Endothelial cell of umbilical vein (primary cell): ENCODE measurements at regions not wholly inside any gene's neighbourhood (a gene's known extent, or its start where the extent isn't known, plus 50 kb on each side); places are given as distances from the start of the nearest gene placed in this dataset.

Experiments
- BruUV-seq: library from RNA; stranded (reverse); fragments of 400-500 nt; replicated peaks from 2 replicates; lab custom pipeline; 2021; lab: Mats Ljungman, UMichigan
- CTCF ChIA-PET: fragments of 300-600, 350-600 bp; sonication (Branson Sonifier 250); formaldehyde crosslinking; loops from one replicate; lab custom pipeline; 2021; ENCODE audit warnings: antibody characterized with exemption, inconsistent platforms; lab: Charles Lee
- POLR2A ChIA-PET: fragments of 300-600, 350-600 bp; sonication (Branson Sonifier 250); formaldehyde crosslinking; loops from one replicate; lab custom pipeline; 2021; ENCODE audit warnings: antibody characterized with exemption, inconsistent platforms; lab: Charles Lee
- DNase-seq: peaks from one replicate; pipeline ENCODE4 v3.0.0-alpha.2; 2011; ENCODE audit warnings: low read depth, low spot score
- FAIRE-seq: peaks from 2 replicates; lab custom pipeline; 2011; peaks lifted over from hg19 to GRCh38; lab: Jason Lieb, UNC
- H2AFZ ChIP-seq: 2 replicates; pipeline ENCODE4 v1.6.0; 2012; ENCODE audit warnings: low read depth, low read length, control low read depth, inconsistent platforms
- H3K27ac ChIP-seq: 2 replicates; pipeline ENCODE4 v1.5.1; 2011; ENCODE audit warnings: low read depth, mild to moderate bottlenecking, control low read depth, low read length, moderate library complexity; ENCODE audit not compliant: insufficient read depth
- H3K27me3 ChIP-seq, 2 experiments: 2 replicates each; pipeline versions ENCODE4 v1.6.0 to v1.6.1; 2011; ENCODE audit warnings: low read length in 2 of 2, mixed read lengths in 1 of 2; ENCODE audit not compliant: control insufficient read depth in 2 of 2, insufficient read depth in 2 of 2
- H3K36me3 ChIP-seq, 2 experiments: 2 replicates in 1 of 2; 3 replicates in 1 of 2; pipeline ENCODE4 v1.5.1; 2011; ENCODE audit warnings: low read length in 2 of 2, mild to moderate bottlenecking in 1 of 2, moderate library complexity in 1 of 2; ENCODE audit not compliant: control insufficient read depth in 2 of 2, insufficient read depth in 2 of 2; ENCODE audit errors: extremely low read depth in 1 of 2
- H3K4me1 ChIP-seq: 3 replicates; pipeline ENCODE4 v1.5.1; 2011; ENCODE audit warnings: mild to moderate bottlenecking, low read length; ENCODE audit not compliant: control insufficient read depth, insufficient read depth; ENCODE audit errors: extremely low read depth
- H3K4me2 ChIP-seq: 2 replicates; pipeline ENCODE4 v1.6.1; 2011; ENCODE audit warnings: low read length, control low read depth, mixed read lengths; ENCODE audit not compliant: insufficient read depth
- H3K4me3 ChIP-seq, 3 experiments: fragments of 200-600 bp in 1 of 3; sonication (generic), shearing (Covaris generic) in 1 of 3; replicated peaks in 1 of 3; 2 replicates each; pipeline ENCODE4 v1.5.1; 2011 to 2016; ENCODE audit warnings: control low read depth in 3 of 3, low read length in 3 of 3, mild to moderate bottlenecking in 2 of 3, inconsistent platforms in 1 of 3, low read depth in 1 of 3, moderate library complexity in 1 of 3; ENCODE audit not compliant: insufficient read depth in 1 of 3
- H3K79me2 ChIP-seq: 2 replicates; pipeline ENCODE4 v1.6.0; 2012; ENCODE audit warnings: low read length, inconsistent platforms; ENCODE audit not compliant: control insufficient read depth, insufficient read depth
- H3K9ac ChIP-seq: replicated peaks from 2 replicates; pipeline ENCODE3; 2011; ENCODE audit warnings: low read length, control low read depth; ENCODE audit not compliant: insufficient read depth; ENCODE audit errors: extremely low read depth
- H3K9me1 ChIP-seq: replicated peaks from 3 replicates; pipeline ENCODE4 v1.6.0; 2011; ENCODE audit warnings: mild to moderate bottlenecking, low read length; ENCODE audit not compliant: control insufficient read depth, insufficient read depth; ENCODE audit errors: extremely low read depth
- H3K9me3 ChIP-seq: replicated peaks from 2 replicates; pipeline ENCODE4 v1.5.1; 2012; ENCODE audit warnings: low read length, inconsistent platforms; ENCODE audit not compliant: control insufficient read depth, insufficient read depth
- H4K20me1 ChIP-seq: replicated peaks from 2 replicates; pipeline ENCODE3; 2011; ENCODE audit warnings: mild to moderate bottlenecking, low read length; ENCODE audit not compliant: control insufficient read depth, insufficient read depth; ENCODE audit errors: extremely low read depth
- CTCF ChIP-seq, 2 donors: IDR thresholded peaks; 1 replicate in 1 of 2; 2 replicates in 1 of 2; pipeline ENCODE4 v1.5.1; 2011; ENCODE audit warnings: low read length in 2 of 2, mild to moderate bottlenecking in 2 of 2, moderate library complexity in 2 of 2, control low read depth in 1 of 2, inconsistent platforms in 1 of 2, low read depth in 1 of 2; ENCODE audit not compliant: insufficient read depth in 1 of 2; ENCODE audit errors: extremely low read depth in 1 of 2
- EZH2 ChIP-seq: IDR thresholded peaks from 2 replicates; pipeline ENCODE4 v1.6.1; 2012; ENCODE audit warnings: borderline replicate concordance, low read depth, mild to moderate bottlenecking, moderate library complexity, low read length, inconsistent platforms; ENCODE audit not compliant: severe bottlenecking
- FOS ChIP-seq: IDR thresholded peaks from 2 replicates; pipeline ENCODE4 v1.6.1; 2011; ENCODE audit warnings: mild to moderate bottlenecking, low read length, moderate library complexity, borderline replicate concordance; ENCODE audit not compliant: insufficient read depth
- GATA2 ChIP-seq: IDR thresholded peaks from 2 replicates; pipeline ENCODE4 v1.7.0; 2011; ENCODE audit warnings: low read depth, mild to moderate bottlenecking, moderate library complexity, mixed read lengths, low read length; ENCODE audit not compliant: insufficient read length, insufficient read depth
- JUN ChIP-seq: IDR thresholded peaks from 2 replicates; pipeline ENCODE4 v1.6.1; 2011; ENCODE audit warnings: borderline replicate concordance, low read depth; ENCODE audit not compliant: insufficient read length, insufficient read depth
- MAX ChIP-seq: IDR thresholded peaks from 2 replicates; pipeline ENCODE4 v1.6.1; 2011; ENCODE audit not compliant: insufficient read depth, insufficient read length
- MYC ChIP-seq: IDR thresholded peaks from one replicate; pipeline ENCODE4 v1.6.1; 2011; ENCODE audit warnings: mild to moderate bottlenecking, low read depth, low read length
- POLR2A ChIP-seq: IDR thresholded peaks from 2 replicates; pipeline ENCODE4 v1.6.1; 2012; ENCODE audit warnings: low read depth, mild to moderate bottlenecking, control low read depth, low read length
- POLR2AphosphoS5 ChIP-seq: IDR thresholded peaks from 2 replicates; pipeline ENCODE4 v1.6.1; 2012; ENCODE audit warnings: low read depth, mild to moderate bottlenecking, control low read depth, low read length, moderate library complexity; ENCODE audit not compliant: insufficient read depth
- dilution Hi-C: fragments of 300-500 bp; cut with MboI; formaldehyde crosslinking; loops from one replicate; pipeline ENCODE4 v1.15.0; 2019; ENCODE audit warnings: low sequenced_read_pairs; ENCODE audit not compliant: extremely low pct_ligation_motif_present
- intact Hi-C: fragments of 100-400 bp; cut with micrococcal nuclease; formaldehyde crosslinking; loops from one replicate; pipeline ENCODE4 v1.10.0; 2022

DNA sequence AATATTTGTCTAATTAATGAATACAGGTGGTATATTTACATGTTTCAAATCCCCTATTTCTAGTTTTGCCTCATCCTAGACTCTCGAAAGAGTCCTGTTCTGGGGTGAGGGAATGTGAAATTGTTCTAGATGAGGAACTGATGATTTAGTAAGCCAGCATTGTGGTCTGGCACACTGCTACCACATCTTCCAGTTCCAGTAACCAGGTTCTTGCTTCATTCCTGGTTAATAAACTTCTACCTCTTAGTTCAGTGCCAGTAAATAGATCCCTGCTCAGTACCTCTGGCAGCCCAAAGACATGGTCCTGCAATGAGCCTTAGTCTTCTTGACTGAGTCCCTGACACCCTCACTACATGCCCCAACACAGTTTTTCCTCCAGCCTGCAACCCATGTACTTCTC, 207.7 kb downstream of the SREK1 start:
- intact Hi-C loops (no loop called here), dilution Hi-C loops (no loop called here)
- H3K9me3 ChIP-seq = no peaks in the 10 kb centered on the region
- H3K4me1 ChIP-seq = no peaks in the 10 kb centered on the region
- DNase-seq (no peak), FAIRE-seq (no peak)
- ChIA-PET POLR2A (no interaction called here), CTCF (no interaction called here)
- no peak overlapping the region for H2AFZ ChIP-seq
- H3K9ac ChIP-seq = no peak overlapping the region
- no peaks in the 10 kb centered on the region for H4K20me1 ChIP-seq
- H3K4me3 ChIP-seq = no peak overlapping the region
- H3K4me2 ChIP-seq = no peak overlapping the region
- H3K79me2 ChIP-seq = no peaks in the 10 kb centered on the region
- H3K9me1 ChIP-seq = no peaks in the 10 kb centered on the region
- TF ChIP-seq POLR2AphosphoS5 (no peak), MAX (no peak), GATA2 (no peak), FOS (no peak), EZH2 (no peak), POLR2A (no peak), MYC (no peak), CTCF (IDR thresholded peaks at IDR 0.05; ENCODE audit: extremely low read depth in 1 of 2, insufficient read depth in 1 of 2, low read depth in 1 of 2, low read length in 2 of 2) (no peak), JUN (no peak)
- no peaks in the 10 kb centered on the region for H3K36me3 ChIP-seq
- peaks cover 0 to 6% of the 10 kb centered on the region in 2 experiments for H3K27me3 ChIP-seq
- no peak overlapping the region for H3K27ac ChIP-seq
- BruUV-seq = no TSS peak
